WTC11 (cell line): ENCODE measurements at regions not wholly inside any gene's neighbourhood (a gene's known extent, or its start where the extent isn't known, plus 50 kb on each side); places are given as distances from the start of the nearest gene placed in this dataset.
A peak's percentile ranks its signal among the peaks of the same experiment; 100 is the strongest.

Experiments
- ATAC-seq: fragments of 200-7000 bp; cut with Tn5 transposase; 2 replicates; pipeline ENCODE4 v1.10.0; 2021; ENCODE audit warnings: mild to moderate bottlenecking, moderate library complexity
- CTCF ChIA-PET: fragments of 300-600 bp; sonication (Branson Sonifier 250); formaldehyde crosslinking; loops from one replicate; lab custom pipeline; 2021; ENCODE audit warnings: antibody characterized with exemption; lab: Charles Lee
- POLR2A ChIA-PET: fragments of 350-600 bp; sonication (Branson Sonifier 250); formaldehyde crosslinking; loops from one replicate; lab custom pipeline; 2021; ENCODE audit warnings: antibody characterized with exemption; lab: Charles Lee
- DNase-seq: peaks from one replicate; pipeline ENCODE4 v3.0.0; 2021; ENCODE audit warnings: low spot score
- H3K27ac Mint-ChIP-seq: 2 replicates; pipeline ENCODE4 v1.8.0; 2021; ENCODE audit warnings: mixed read lengths
- H3K27me3 Mint-ChIP-seq: 2 replicates; pipeline ENCODE4 v1.8.0; 2021; ENCODE audit warnings: low read depth, mild to moderate bottlenecking, moderate library complexity, mixed read lengths
- H3K36me3 Mint-ChIP-seq: 2 replicates; pipeline ENCODE4 v1.8.0; 2021; ENCODE audit warnings: mixed read lengths
- H3K4me1 Mint-ChIP-seq: 2 replicates; pipeline ENCODE4 v1.8.0; 2022; ENCODE audit warnings: mixed read lengths
- H3K4me3 Mint-ChIP-seq: 2 replicates; pipeline ENCODE4 v1.8.0; 2021; ENCODE audit warnings: mild to moderate bottlenecking, moderate library complexity, mixed read lengths
- H3K9me3 Mint-ChIP-seq: 2 replicates; pipeline ENCODE4 v1.8.0; 2021; ENCODE audit warnings: mixed read lengths
- GTF2I ChIP-seq: fragments of 250-450 bp; sonication (Bioruptor Pico); conservative IDR thresholded peaks from 2 replicates; pipeline ENCODE4 v1.4.0; 2021; ENCODE audit warnings: mild to moderate bottlenecking
- HMGA2 ChIP-seq: fragments of 250-450 bp; sonication (Bioruptor Pico); IDR thresholded peaks from 2 replicates; pipeline ENCODE4 v1.4.0; 2021; ENCODE audit warnings: mild to moderate bottlenecking, moderate library complexity
- JUN ChIP-seq: sonication (generic); formaldehyde crosslinking; IDR thresholded peaks from 2 replicates; pipeline ENCODE4 v1.8.0; 2023; ENCODE audit warnings: mild to moderate bottlenecking, missing genetic modification reagents
- SMAD4 ChIP-seq: sonication (generic); formaldehyde crosslinking; IDR thresholded peaks from 2 replicates; pipeline ENCODE4 v1.8.0; 2022; ENCODE audit warnings: mild to moderate bottlenecking, missing genetic modification reagents
- TCF7 ChIP-seq: sonication (generic); formaldehyde crosslinking; IDR thresholded peaks from 2 replicates; pipeline ENCODE4 v1.8.0; 2022; ENCODE audit warnings: mild to moderate bottlenecking, low read depth, missing genetic modification reagents, moderate library complexity
- ZNF671 ChIP-seq: fragments of 250-450 bp; sonication (Bioruptor Pico); IDR thresholded peaks from 2 replicates; pipeline ENCODE4 v1.8.0; 2021; ENCODE audit warnings: mild to moderate bottlenecking
- TF ChIP-seq, protein P1 (sequence below): fragments of 200-600 bp; IDR thresholded peaks from 2 replicates; pipeline ENCODE4 v1.8.0; 2022; ENCODE audit warnings: antibody characterized with exemption
- TF ChIP-seq, protein P2 (sequence below): sonication (generic); formaldehyde crosslinking; IDR thresholded peaks from 2 replicates; pipeline ENCODE4 v1.8.1; 2022; ENCODE audit warnings: mild to moderate bottlenecking, missing genetic modification reagents, moderate library complexity, borderline replicate concordance
- TF ChIP-seq, protein P3 (sequence below): sonication (generic); formaldehyde crosslinking; IDR thresholded peaks from 2 replicates; pipeline ENCODE4 v1.8.1; 2023; ENCODE audit warnings: mild to moderate bottlenecking, missing genetic modification reagents, moderate library complexity
- TF ChIP-seq, protein P4 (sequence below): fragments of 250-450 bp; sonication (Bioruptor Pico); IDR thresholded peaks from 2 replicates; pipeline ENCODE4 v1.9.0; 2021; ENCODE audit warnings: mild to moderate bottlenecking
- TF ChIP-seq, protein P5 (sequence below): sonication (generic); formaldehyde crosslinking; IDR thresholded peaks from 2 replicates; pipeline ENCODE4 v1.8.1; 2022; ENCODE audit warnings: low read depth, mild to moderate bottlenecking, moderate library complexity, missing genetic modification reagents, borderline replicate concordance
- TF ChIP-seq, protein P6 (sequence below): sonication (generic); formaldehyde crosslinking; IDR thresholded peaks from 2 replicates; pipeline ENCODE4 v1.8.0; 2022; ENCODE audit warnings: missing genetic modification reagents
- TF ChIP-seq, protein P7 (sequence below): fragments of 250-450 bp; sonication (Bioruptor Pico); IDR thresholded peaks from 2 replicates; pipeline ENCODE4 v2.1.2; 2022; ENCODE audit warnings: mild to moderate bottlenecking, moderate library complexity
- TF ChIP-seq, protein P8 (sequence below): sonication (generic); formaldehyde crosslinking; IDR thresholded peaks from 2 replicates; pipeline ENCODE4 v1.8.0; 2022; ENCODE audit warnings: mild to moderate bottlenecking, missing genetic modification reagents
- TF ChIP-seq, protein P9 (sequence below): sonication (generic); formaldehyde crosslinking; conservative IDR thresholded peaks from 2 replicates; pipeline ENCODE4 v1.8.1; 2022; ENCODE audit warnings: mild to moderate bottlenecking, missing genetic modification reagents

DNA sequence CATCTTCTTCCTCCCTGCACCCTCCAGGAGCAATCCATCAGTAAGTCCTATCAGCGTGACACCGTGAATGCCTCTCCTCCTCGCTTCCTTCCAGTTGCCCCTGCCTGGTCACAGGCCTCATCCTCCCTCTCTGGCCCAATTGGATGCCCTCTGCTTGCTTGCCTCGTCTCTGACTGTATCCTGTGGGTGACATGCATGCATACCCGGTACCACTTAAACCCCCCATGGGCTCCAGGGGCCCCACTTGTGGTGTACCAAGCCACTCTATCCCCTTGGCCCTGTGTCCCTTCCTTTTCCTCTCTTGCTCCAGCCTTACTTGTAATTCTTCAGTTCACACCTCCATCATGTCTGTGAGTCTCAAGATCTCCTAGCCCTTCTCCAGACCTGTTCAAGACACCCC is 106.0 kb upstream of the RTL1 start (continued):
- TF ChIP-seq ZNF671 (CRISPR knock-in tag) = no peak
- TF ChIP-seq, protein P1, sequence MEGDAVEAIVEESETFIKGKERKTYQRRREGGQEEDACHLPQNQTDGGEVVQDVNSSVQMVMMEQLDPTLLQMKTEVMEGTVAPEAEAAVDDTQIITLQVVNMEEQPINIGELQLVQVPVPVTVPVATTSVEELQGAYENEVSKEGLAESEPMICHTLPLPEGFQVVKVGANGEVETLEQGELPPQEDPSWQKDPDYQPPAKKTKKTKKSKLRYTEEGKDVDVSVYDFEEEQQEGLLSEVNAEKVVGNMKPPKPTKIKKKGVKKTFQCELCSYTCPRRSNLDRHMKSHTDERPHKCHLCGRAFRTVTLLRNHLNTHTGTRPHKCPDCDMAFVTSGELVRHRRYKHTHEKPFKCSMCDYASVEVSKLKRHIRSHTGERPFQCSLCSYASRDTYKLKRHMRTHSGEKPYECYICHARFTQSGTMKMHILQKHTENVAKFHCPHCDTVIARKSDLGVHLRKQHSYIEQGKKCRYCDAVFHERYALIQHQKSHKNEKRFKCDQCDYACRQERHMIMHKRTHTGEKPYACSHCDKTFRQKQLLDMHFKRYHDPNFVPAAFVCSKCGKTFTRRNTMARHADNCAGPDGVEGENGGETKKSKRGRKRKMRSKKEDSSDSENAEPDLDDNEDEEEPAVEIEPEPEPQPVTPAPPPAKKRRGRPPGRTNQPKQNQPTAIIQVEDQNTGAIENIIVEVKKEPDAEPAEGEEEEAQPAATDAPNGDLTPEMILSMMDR = no peak
- TF ChIP-seq, protein P2, sequence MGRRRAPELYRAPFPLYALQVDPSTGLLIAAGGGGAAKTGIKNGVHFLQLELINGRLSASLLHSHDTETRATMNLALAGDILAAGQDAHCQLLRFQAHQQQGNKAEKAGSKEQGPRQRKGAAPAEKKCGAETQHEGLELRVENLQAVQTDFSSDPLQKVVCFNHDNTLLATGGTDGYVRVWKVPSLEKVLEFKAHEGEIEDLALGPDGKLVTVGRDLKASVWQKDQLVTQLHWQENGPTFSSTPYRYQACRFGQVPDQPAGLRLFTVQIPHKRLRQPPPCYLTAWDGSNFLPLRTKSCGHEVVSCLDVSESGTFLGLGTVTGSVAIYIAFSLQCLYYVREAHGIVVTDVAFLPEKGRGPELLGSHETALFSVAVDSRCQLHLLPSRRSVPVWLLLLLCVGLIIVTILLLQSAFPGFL = no peak
- TF ChIP-seq, protein P3, sequence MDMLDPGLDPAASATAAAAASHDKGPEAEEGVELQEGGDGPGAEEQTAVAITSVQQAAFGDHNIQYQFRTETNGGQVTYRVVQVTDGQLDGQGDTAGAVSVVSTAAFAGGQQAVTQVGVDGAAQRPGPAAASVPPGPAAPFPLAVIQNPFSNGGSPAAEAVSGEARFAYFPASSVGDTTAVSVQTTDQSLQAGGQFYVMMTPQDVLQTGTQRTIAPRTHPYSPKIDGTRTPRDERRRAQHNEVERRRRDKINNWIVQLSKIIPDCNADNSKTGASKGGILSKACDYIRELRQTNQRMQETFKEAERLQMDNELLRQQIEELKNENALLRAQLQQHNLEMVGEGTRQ = no peak
- no peak for TF ChIP-seq JUN (CRISPR knock-in tag)
- TF ChIP-seq, protein P4, sequence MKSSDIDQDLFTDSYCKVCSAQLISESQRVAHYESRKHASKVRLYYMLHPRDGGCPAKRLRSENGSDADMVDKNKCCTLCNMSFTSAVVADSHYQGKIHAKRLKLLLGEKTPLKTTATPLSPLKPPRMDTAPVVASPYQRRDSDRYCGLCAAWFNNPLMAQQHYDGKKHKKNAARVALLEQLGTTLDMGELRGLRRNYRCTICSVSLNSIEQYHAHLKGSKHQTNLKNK (CRISPR knock-in tag) = no peak
- no peak for TF ChIP-seq GTF2I (CRISPR knock-in tag)
- no peak for TF ChIP-seq TCF7
- TF ChIP-seq, all 79 proteins: peak for 0

DNA sequence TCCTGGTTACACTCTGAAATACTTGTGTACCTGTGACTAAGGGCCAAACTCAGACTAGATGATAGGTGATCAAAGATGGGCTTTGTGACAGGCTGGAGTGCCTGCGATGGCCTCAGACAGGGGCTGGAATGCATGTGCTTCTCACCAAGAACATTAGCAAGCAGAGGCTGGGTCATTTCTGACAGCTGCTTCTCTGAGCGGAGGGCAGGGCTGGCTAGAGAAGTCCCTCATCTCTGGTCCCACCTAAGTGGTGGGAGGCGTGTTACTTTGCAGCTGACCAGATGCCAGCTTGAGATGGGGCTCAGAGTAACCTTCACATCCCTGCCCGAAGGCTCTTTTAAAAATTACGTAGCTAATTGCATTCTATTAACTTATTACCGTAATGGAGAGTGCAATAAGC is 106.8 kb upstream of the RTL1 start:
- CTCF ChIA-PET = no interaction called here
- H3K4me1 Mint-ChIP-seq = peaks cover 3% of the 10 kb centered on the region; the same call in 1 of the 2 replicates
- POLR2A ChIA-PET = no interaction called here

More for the DNA sequence above, 106.8 kb upstream of the RTL1 start:
- H3K9me3 Mint-ChIP-seq = peaks cover 18% of the 10 kb centered on the region
- no peak overlapping the region for H3K4me3 Mint-ChIP-seq
- DNase-seq = peak; percentile 3
- H3K36me3 Mint-ChIP-seq = peaks cover 36% of the 10 kb centered on the region
- H3K27ac Mint-ChIP-seq = no peak overlapping the region
- no peak for ATAC-seq
- no peak for TF ChIP-seq HMGA2 (CRISPR knock-in tag)
- TF ChIP-seq, protein P5, sequence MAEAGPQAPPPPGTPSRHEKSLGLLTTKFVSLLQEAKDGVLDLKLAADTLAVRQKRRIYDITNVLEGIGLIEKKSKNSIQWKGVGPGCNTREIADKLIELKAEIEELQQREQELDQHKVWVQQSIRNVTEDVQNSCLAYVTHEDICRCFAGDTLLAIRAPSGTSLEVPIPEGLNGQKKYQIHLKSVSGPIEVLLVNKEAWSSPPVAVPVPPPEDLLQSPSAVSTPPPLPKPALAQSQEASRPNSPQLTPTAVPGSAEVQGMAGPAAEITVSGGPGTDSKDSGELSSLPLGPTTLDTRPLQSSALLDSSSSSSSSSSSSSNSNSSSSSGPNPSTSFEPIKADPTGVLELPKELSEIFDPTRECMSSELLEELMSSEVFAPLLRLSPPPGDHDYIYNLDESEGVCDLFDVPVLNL (CRISPR knock-in tag) = no peak
- TF ChIP-seq, protein P6, sequence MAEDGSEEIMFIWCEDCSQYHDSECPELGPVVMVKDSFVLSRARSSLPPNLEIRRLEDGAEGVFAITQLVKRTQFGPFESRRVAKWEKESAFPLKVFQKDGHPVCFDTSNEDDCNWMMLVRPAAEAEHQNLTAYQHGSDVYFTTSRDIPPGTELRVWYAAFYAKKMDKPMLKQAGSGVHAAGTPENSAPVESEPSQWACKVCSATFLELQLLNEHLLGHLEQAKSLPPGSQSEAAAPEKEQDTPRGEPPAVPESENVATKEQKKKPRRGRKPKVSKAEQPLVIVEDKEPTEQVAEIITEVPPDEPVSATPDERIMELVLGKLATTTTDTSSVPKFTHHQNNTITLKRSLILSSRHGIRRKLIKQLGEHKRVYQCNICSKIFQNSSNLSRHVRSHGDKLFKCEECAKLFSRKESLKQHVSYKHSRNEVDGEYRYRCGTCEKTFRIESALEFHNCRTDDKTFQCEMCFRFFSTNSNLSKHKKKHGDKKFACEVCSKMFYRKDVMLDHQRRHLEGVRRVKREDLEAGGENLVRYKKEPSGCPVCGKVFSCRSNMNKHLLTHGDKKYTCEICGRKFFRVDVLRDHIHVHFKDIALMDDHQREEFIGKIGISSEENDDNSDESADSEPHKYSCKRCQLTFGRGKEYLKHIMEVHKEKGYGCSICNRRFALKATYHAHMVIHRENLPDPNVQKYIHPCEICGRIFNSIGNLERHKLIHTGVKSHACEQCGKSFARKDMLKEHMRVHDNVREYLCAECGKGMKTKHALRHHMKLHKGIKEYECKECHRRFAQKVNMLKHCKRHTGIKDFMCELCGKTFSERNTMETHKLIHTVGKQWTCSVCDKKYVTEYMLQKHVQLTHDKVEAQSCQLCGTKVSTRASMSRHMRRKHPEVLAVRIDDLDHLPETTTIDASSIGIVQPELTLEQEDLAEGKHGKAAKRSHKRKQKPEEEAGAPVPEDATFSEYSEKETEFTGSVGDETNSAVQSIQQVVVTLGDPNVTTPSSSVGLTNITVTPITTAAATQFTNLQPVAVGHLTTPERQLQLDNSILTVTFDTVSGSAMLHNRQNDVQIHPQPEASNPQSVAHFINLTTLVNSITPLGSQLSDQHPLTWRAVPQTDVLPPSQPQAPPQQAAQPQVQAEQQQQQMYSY (CRISPR knock-in tag) = no peak
- TF ChIP-seq, protein P7, sequence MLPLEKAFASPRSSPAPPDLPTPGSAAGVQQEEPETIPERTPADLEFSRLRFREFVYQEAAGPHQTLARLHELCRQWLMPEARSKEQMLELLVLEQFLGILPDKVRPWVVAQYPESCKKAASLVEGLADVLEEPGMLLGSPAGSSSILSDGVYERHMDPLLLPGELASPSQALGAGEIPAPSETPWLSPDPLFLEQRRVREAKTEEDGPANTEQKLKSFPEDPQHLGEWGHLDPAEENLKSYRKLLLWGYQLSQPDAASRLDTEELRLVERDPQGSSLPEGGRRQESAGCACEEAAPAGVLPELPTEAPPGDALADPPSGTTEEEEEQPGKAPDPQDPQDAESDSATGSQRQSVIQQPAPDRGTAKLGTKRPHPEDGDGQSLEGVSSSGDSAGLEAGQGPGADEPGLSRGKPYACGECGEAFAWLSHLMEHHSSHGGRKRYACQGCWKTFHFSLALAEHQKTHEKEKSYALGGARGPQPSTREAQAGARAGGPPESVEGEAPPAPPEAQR = no peak
- TF ChIP-seq, protein P8, sequence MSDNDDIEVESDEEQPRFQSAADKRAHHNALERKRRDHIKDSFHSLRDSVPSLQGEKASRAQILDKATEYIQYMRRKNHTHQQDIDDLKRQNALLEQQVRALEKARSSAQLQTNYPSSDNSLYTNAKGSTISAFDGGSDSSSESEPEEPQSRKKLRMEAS (CRISPR knock-in tag) = no peak
- no peak for TF ChIP-seq SMAD4 (CRISPR knock-in tag)
- TF ChIP-seq, protein P9, sequence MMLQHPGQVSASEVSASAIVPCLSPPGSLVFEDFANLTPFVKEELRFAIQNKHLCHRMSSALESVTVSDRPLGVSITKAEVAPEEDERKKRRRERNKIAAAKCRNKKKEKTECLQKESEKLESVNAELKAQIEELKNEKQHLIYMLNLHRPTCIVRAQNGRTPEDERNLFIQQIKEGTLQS = no peak
- no peak for TF ChIP-seq JUN (CRISPR knock-in tag)
- no peaks in the 10 kb centered on the region for H3K27me3 Mint-ChIP-seq
